Bronchial epithelial cell (primary cell): ENCODE measurements at regions not wholly inside any gene's neighbourhood (a gene's known extent, or its start where the extent isn't known, plus 50 kb on each side); places are given as distances from the start of the nearest gene placed in this dataset.
"Not testable (repeated sequence)": the region's sequence is repeated elsewhere in the genome, so short reads cannot be mapped to it uniquely, and the experiment has no call there.

Experiments used
- DNase-seq: peaks from one replicate; pipeline ENCODE4 v3.0.0-alpha.2; 2010; ENCODE audit warnings: low read depth
- FAIRE-seq: peaks from 2 replicates; lab custom pipeline; 2011; peaks lifted over from hg19 to GRCh38; lab: Jason Lieb, UNC
- H3K27me3 ChIP-seq: 2 replicates; pipeline ENCODE4 v1.5.1; 2011; ENCODE audit warnings: low read length; ENCODE audit not compliant: control insufficient read depth, insufficient read depth
- H3K36me3 ChIP-seq: 2 replicates; pipeline ENCODE4 v1.5.1; 2011; ENCODE audit warnings: low read length; ENCODE audit not compliant: control insufficient read depth, insufficient read depth
- H3K4me3 ChIP-seq: 2 replicates; pipeline ENCODE4 v1.5.1; 2011; ENCODE audit warnings: mild to moderate bottlenecking, low read depth, low read length, control low read depth
- TF ChIP-seq, protein P1 (sequence below): IDR thresholded peaks from 2 replicates; pipeline ENCODE4 v1.5.1; 2011; ENCODE audit warnings: mild to moderate bottlenecking, moderate library complexity, low read length, control low read depth, inconsistent platforms; ENCODE audit not compliant: insufficient read depth, severe bottlenecking

DNA sequence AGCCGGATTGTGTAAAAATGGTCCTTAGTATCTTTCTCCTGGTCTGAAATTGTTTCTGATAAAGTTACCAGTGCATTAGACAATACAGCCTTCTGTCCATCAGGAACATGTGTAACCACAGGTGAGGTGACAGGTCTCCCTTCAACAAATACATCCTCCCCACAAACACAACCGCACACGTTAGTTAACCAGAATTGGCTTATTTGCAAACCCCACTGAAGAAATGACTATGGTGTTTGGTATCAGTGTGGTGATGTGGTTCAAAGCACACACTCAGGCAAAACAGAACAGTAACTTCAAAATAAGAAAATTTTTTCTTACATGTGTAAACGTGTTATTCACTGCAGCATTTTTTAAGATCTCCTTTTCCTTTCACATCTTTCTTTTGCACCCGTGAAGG is 517.2 kb upstream of the NR5A2 start:
- DNase-seq (no peak), FAIRE-seq (no peak)
- no peak overlapping the region for H3K4me3 ChIP-seq
- no peaks in the 10 kb centered on the region for H3K27me3 ChIP-seq
- TF ChIP-seq, protein P1, sequence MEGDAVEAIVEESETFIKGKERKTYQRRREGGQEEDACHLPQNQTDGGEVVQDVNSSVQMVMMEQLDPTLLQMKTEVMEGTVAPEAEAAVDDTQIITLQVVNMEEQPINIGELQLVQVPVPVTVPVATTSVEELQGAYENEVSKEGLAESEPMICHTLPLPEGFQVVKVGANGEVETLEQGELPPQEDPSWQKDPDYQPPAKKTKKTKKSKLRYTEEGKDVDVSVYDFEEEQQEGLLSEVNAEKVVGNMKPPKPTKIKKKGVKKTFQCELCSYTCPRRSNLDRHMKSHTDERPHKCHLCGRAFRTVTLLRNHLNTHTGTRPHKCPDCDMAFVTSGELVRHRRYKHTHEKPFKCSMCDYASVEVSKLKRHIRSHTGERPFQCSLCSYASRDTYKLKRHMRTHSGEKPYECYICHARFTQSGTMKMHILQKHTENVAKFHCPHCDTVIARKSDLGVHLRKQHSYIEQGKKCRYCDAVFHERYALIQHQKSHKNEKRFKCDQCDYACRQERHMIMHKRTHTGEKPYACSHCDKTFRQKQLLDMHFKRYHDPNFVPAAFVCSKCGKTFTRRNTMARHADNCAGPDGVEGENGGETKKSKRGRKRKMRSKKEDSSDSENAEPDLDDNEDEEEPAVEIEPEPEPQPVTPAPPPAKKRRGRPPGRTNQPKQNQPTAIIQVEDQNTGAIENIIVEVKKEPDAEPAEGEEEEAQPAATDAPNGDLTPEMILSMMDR, result no peak
- no peaks in the 10 kb centered on the region for H3K36me3 ChIP-seq

DNA sequence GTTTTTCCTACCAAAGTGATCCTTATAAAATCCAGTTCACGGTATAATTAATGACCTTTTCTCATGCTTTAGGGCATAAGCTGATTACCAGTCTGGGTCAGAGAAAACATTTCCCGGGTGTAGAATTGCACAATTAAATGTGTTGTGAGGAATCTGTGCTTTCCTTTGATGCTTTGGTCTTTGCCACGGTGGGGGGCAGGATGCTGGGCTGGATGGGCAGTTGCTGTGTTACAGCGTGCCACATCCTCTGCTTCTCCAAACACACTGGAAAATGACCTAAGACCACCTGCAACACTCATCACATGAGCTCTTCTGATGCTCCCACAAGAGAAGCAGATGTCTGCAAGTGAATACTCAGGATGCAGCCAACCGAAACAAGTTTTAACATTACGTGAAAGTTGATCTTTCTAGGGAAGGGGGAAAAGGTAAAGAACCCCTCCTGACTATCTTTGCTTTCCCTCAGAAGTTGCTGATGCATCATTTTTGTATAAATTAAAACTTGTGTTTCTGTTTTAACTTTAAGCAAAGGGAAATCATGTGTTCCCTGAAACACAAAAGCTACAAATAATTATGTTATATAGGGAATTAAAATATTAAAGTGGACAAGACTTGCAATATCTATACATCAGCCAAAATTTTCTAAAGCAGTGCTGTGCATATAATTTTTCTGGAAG is 515.3 kb upstream of the NR5A2 start:
- Histone ChIP-seq H3K27me3 (no peaks in the 10 kb centered on the region), H3K4me3 (no peak overlapping the region), H3K36me3 (no peaks in the 10 kb centered on the region)
- TF ChIP-seq, protein P1, result no peak
- FAIRE-seq (no peak), DNase-seq (no peak)

DNA sequence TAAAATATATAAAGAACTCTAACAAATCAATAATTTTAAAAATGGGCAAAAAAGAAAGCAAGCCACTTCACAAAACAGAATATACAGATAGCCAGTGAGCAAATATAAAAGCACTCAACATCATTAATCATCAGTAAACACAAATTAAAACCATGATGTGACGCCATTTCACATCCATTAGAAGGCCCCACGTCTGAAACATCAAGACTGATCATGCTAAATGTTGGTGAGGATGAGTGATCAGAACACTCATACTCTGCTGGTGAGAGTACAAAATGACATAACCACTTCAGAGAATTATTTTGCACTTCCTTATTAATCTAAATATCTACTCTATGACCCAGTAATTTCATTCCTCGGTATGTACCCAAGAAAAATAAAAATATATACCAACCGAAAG is 512.2 kb upstream of the NR5A2 start:
- H3K36me3 ChIP-seq, result no peaks in the 10 kb centered on the region
- no peak overlapping the region for H3K4me3 ChIP-seq
- FAIRE-seq (no peak), DNase-seq (peak; percentile 66)
- H3K27me3 ChIP-seq, result no peaks in the 10 kb centered on the region
- TF ChIP-seq, protein P1, result no peak

DNA sequence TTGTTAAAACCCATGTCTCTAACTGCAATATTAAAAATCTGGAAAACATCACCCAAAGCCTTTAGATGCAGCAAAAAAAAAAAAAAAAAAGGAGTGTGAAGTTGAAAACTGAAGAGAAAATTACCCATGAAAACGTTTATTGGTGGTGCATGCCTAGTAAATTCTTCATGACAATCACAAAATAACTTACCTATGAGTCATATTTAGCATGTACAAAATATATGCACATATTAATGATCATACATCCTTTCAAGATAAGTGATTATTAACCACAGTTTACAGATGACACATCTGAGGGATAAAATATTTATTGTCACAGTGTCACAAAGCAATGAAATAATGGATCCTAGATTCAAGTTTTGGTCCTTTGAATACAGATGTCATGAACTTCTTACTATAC is 505.2 kb upstream of the NR5A2 start:
- H3K27me3 ChIP-seq, result no peaks in the 10 kb centered on the region
- TF ChIP-seq, protein P1, result no peak
- no peak overlapping the region for H3K4me3 ChIP-seq
- H3K36me3 ChIP-seq, result no peaks in the 10 kb centered on the region
- peak; percentile 13 for DNase-seq
- FAIRE-seq, result no peak

DNA sequence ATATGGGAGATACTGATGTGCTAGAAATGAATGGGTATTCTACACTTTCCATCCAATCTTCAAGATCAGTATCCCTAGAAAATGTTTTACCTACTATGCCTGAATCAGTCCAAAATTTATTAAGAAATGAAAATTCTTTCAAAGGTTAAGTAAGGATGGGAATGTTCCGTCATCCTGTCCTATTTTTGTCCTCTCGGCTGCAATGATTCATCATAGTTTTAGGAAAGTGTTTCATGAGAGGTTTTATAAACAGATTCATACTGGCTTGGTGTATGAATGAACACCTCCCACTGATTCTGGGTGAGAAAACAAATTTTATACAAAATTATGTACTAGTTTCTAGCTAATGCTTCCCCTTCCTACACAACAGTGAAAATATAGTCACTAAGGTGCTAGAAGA is 504.6 kb upstream of the NR5A2 start:
- TF ChIP-seq, protein P1, result no peak
- FAIRE-seq (no peak), DNase-seq (no peak)

DNA sequence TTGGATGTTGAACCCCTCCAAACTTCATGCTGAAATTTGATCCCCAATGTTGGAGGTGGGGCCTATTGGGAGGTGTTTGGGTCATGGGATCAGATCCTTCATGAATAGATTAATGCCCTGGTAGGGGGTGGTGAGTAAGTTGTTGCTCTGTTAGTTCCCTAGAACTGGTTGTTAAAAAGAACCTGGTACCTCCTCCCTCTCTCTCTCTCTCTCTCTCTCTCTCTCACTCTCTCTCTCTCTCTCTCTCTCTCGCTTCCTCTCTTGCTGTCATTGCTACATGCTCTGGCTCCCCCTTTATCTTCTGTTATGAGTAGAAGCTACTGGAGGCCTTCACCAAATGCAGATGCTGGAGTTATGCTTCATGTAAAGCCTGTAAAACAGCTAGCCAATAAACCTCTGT is 498.2 kb upstream of the NR5A2 start:
- Histone ChIP-seq H3K27me3 (no peaks in the 10 kb centered on the region), H3K36me3 (no peaks in the 10 kb centered on the region), H3K4me3 (no peak overlapping the region)
- DNase-seq (no peak), FAIRE-seq (no peak)
- TF ChIP-seq, protein P1, result no peak

More for the DNA sequence above, 504.6 kb upstream of the NR5A2 start:
- Histone ChIP-seq H3K4me3 (no peak overlapping the region), H3K36me3 (no peaks in the 10 kb centered on the region), H3K27me3 (no peaks in the 10 kb centered on the region)

DNA sequence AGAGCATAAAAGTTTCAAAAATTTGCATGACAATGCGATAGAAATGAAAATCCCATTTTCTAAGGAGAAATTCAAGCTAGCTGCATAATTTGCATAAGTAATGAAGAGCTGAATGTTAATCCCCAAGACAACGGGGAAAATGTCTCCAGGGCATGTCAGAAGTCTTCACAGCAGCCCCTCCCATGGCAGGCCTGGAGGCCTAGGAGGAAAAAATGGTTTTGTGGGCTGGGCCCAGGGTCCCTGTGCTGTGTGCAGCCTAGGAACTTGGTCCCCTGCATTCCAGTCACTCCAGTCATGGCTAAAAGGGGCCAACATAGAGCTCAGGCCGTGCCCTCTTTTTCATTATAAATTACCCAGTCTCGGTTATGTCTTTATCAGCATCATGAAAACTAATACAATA is 494.1 kb upstream of the NR5A2 start:
- not testable (repeated sequence) for H3K36me3 ChIP-seq, H3K27me3 ChIP-seq, FAIRE-seq, H3K4me3 ChIP-seq, DNase-seq
